Fibroblast of lung (primary cell): ENCODE measurements at regions not wholly inside any gene's neighbourhood (a gene's known extent, or its start where the extent isn't known, plus 50 kb on each side); places are given as distances from the start of the nearest gene placed in this dataset.
"Not testable (repeated sequence)": the region's sequence is repeated elsewhere in the genome, so short reads cannot be mapped to it uniquely, and the experiment has no call there.

Experiments used
- DNase-seq, 2 donors: peaks; one replicate each; pipeline versions ENCODE4 v3.0.0 to v3.0.0-alpha.2; 2010; ENCODE audit warnings: low read depth in 2 of 2
- H2AFZ ChIP-seq: 2 replicates; pipeline ENCODE4 v1.5.1; 2012; ENCODE audit warnings: low read length, control low read depth, inconsistent platforms
- H3K27ac ChIP-seq: 2 replicates; pipeline ENCODE4 v1.5.1; 2011; ENCODE audit warnings: low read length, control low read depth; ENCODE audit not compliant: insufficient read depth
- H3K27me3 ChIP-seq: 2 replicates; pipeline ENCODE4 v1.5.1; 2011; ENCODE audit warnings: mild to moderate bottlenecking, low read length; ENCODE audit not compliant: control insufficient read depth, insufficient read depth
- H3K36me3 ChIP-seq: 2 replicates; pipeline ENCODE4 v1.5.1; 2011; ENCODE audit warnings: low read length; ENCODE audit not compliant: control insufficient read depth, insufficient read depth
- H3K4me1 ChIP-seq: 2 replicates; pipeline ENCODE4 v1.5.1; 2011; ENCODE audit warnings: low read length; ENCODE audit not compliant: control insufficient read depth, insufficient read depth; ENCODE audit errors: extremely low read depth
- H3K4me2 ChIP-seq: 2 replicates; pipeline ENCODE4 v1.5.1; 2011; ENCODE audit warnings: low read length, control low read depth; ENCODE audit not compliant: insufficient read depth; ENCODE audit errors: extremely low read depth
- H3K4me3 ChIP-seq, 4 experiments: fragments of 200-600 bp in 1 of 4; sonication (generic) in 1 of 4; replicated peaks in 1 of 4; 2 replicates each; pipeline ENCODE4 v1.5.1; 2011 to 2016; ENCODE audit warnings: low read length in 4 of 4, low read depth in 3 of 4, mild to moderate bottlenecking in 3 of 4, control low read depth in 2 of 4, inconsistent platforms in 1 of 4, mixed read lengths in 1 of 4; ENCODE audit not compliant: insufficient read depth in 1 of 4; ENCODE audit errors: control extremely low read depth in 1 of 4
- H3K79me2 ChIP-seq: 2 replicates; pipeline ENCODE4 v1.5.1; 2012; ENCODE audit warnings: mild to moderate bottlenecking, low read length, inconsistent platforms; ENCODE audit not compliant: control insufficient read depth, insufficient read depth
- H3K9ac ChIP-seq: 2 replicates; pipeline ENCODE4 v1.5.1; 2011; ENCODE audit warnings: mild to moderate bottlenecking, low read length, control low read depth; ENCODE audit not compliant: insufficient read depth
- H3K9me3 ChIP-seq: 2 replicates; pipeline ENCODE4 v1.5.1; 2012; ENCODE audit warnings: low read depth, low read length; ENCODE audit not compliant: control insufficient read depth, insufficient read depth
- H4K20me1 ChIP-seq: 2 replicates; pipeline ENCODE4 v1.5.1; 2011; ENCODE audit warnings: low read length; ENCODE audit not compliant: control insufficient read depth, insufficient read depth; ENCODE audit errors: extremely low read depth

GRCh38 chr22:21150863-21151262 lies 105.1 kb downstream of the LRRC74B start:
- H3K4me2 ChIP-seq, H4K20me1 ChIP-seq, H3K27me3 ChIP-seq, H3K9ac ChIP-seq, H3K9me3 ChIP-seq, H3K36me3 ChIP-seq, H3K27ac ChIP-seq, H3K4me1 ChIP-seq, H3K79me2 ChIP-seq, DNase-seq, H3K4me3 ChIP-seq, H2AFZ ChIP-seq: not testable (repeated sequence)

- not testable (repeated sequence) for H3K9ac ChIP-seq, H3K9me3 ChIP-seq, H3K4me2 ChIP-seq, H3K27ac ChIP-seq, H3K79me2 ChIP-seq, DNase-seq, H2AFZ ChIP-seq, H4K20me1 ChIP-seq, H3K36me3 ChIP-seq, H3K4me3 ChIP-seq, H3K4me1 ChIP-seq, H3K27me3 ChIP-seq
Observed at GRCh38 chr22:21187841-21188240, 142.1 kb downstream of the LRRC74B start.

GRCh38 chr22:21212054-21212453 lies 166.3 kb downstream of the LRRC74B start:
- H3K36me3 ChIP-seq, H4K20me1 ChIP-seq, H3K4me3 ChIP-seq, H3K4me1 ChIP-seq, H3K4me2 ChIP-seq, H3K79me2 ChIP-seq, H3K9me3 ChIP-seq, H3K27ac ChIP-seq, DNase-seq, H3K27me3 ChIP-seq, H3K9ac ChIP-seq, H2AFZ ChIP-seq: not testable (repeated sequence)

GRCh38 chr22:21215973-21216731 lies 167.4 kb upstream of the RIMBP3B start:
- peak in 1 of 2 donors; percentile 11 for DNase-seq
- H3K79me2 ChIP-seq: not testable (repeated sequence)

GRCh38 chr22:21224900-21225299 lies 158.7 kb upstream of the RIMBP3B start:
- H3K4me3 ChIP-seq, H2AFZ ChIP-seq, H3K27me3 ChIP-seq, DNase-seq, H3K79me2 ChIP-seq, H3K9ac ChIP-seq, H3K36me3 ChIP-seq, H3K9me3 ChIP-seq, H3K4me1 ChIP-seq, H3K4me2 ChIP-seq, H3K27ac ChIP-seq, H4K20me1 ChIP-seq: not testable (repeated sequence)

More at GRCh38 chr22:21215973-21216731, 167.4 kb upstream of the RIMBP3B start:
- H3K9me3 ChIP-seq, H3K4me1 ChIP-seq, H3K9ac ChIP-seq, H3K4me3 ChIP-seq, H2AFZ ChIP-seq, H3K27ac ChIP-seq, H3K4me2 ChIP-seq, H4K20me1 ChIP-seq, H3K36me3 ChIP-seq, H3K27me3 ChIP-seq: not testable (repeated sequence)

GRCh38 chr22:21226901-21227693 lies 156.5 kb upstream of the RIMBP3B start:
- H3K27me3 ChIP-seq, H3K79me2 ChIP-seq, H2AFZ ChIP-seq, H3K9ac ChIP-seq, H3K4me3 ChIP-seq, DNase-seq, H3K9me3 ChIP-seq, H3K27ac ChIP-seq, H3K4me2 ChIP-seq, H3K4me1 ChIP-seq, H3K36me3 ChIP-seq, H4K20me1 ChIP-seq: not testable (repeated sequence)
